Body of pancreas (tissue), 4 donors: ENCODE measurements at regions not wholly inside any gene's neighbourhood (a gene's known extent, or its start where the extent isn't known, plus 50 kb on each side); places are given as distances from the start of the nearest gene placed in this dataset.

ENCODE experiments used
- POLR2A ChIP-seq, 3 donors: fragments of 450-650 bp; IDR thresholded peaks; one replicate each; pipeline ENCODE4 v1.6.1; 2016; ENCODE audit warnings: antibody characterized with exemption in 3 of 3, mild to moderate bottlenecking in 2 of 3
- TF ChIP-seq, protein P1 (sequence below), 7 experiments: fragments of 450-650 bp in 4 of 7; fragments of 200-600 bp in 3 of 7; sonication (generic) in 3 of 7; IDR thresholded peaks; one replicate each; pipeline ENCODE4 v1.5.1; 2016 to 2019; ENCODE audit warnings: antibody characterized with exemption in 7 of 7

DNA sequence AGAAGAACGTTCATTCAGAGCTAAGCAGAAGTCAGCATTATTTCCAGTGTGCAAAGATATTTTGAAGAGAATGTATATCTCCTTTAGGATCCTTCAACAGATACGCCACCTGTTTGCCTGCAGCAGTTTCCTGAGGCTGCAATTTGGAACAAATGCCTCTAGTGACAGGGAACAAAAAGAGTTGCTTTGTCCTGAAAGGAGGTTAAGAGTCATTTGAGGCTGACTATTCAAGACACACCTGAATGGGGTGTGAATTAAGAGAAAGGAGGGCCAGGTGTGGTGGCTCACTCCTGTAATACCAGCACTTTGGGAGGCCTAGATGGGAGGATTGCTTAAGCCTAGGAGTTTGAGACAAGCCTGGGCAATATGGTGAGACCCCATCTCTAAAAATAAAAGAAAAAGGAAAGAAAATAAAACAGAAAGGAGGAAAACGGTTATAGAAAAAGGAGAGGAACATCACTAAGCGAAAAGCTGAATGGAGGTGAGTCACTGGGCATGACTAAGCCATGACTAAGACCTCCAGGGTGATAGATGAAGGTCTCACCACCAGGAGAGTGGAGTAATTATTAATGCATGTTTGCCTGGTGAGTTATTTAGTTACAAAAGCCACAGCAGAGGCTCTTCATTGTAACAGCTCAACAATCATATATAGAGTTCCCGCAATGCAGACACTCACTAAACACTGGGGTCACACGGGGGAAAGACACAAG is 255.2 kb upstream of the TNC start:
- TF ChIP-seq, protein P1, sequence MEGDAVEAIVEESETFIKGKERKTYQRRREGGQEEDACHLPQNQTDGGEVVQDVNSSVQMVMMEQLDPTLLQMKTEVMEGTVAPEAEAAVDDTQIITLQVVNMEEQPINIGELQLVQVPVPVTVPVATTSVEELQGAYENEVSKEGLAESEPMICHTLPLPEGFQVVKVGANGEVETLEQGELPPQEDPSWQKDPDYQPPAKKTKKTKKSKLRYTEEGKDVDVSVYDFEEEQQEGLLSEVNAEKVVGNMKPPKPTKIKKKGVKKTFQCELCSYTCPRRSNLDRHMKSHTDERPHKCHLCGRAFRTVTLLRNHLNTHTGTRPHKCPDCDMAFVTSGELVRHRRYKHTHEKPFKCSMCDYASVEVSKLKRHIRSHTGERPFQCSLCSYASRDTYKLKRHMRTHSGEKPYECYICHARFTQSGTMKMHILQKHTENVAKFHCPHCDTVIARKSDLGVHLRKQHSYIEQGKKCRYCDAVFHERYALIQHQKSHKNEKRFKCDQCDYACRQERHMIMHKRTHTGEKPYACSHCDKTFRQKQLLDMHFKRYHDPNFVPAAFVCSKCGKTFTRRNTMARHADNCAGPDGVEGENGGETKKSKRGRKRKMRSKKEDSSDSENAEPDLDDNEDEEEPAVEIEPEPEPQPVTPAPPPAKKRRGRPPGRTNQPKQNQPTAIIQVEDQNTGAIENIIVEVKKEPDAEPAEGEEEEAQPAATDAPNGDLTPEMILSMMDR (IDR thresholded peaks at IDR 0.05), result no peak
- TF ChIP-seq POLR2A (IDR thresholded peaks at IDR 0.05), result no peak
